ENCODE measurements at regions not wholly inside any gene's neighbourhood (a gene's known extent, or its start where the extent isn't known, plus 50 kb on each side); places are given as distances from the start of the nearest gene placed in this dataset.
A peak's percentile ranks its signal among the peaks of the same experiment; 100 is the strongest.

DNA sequence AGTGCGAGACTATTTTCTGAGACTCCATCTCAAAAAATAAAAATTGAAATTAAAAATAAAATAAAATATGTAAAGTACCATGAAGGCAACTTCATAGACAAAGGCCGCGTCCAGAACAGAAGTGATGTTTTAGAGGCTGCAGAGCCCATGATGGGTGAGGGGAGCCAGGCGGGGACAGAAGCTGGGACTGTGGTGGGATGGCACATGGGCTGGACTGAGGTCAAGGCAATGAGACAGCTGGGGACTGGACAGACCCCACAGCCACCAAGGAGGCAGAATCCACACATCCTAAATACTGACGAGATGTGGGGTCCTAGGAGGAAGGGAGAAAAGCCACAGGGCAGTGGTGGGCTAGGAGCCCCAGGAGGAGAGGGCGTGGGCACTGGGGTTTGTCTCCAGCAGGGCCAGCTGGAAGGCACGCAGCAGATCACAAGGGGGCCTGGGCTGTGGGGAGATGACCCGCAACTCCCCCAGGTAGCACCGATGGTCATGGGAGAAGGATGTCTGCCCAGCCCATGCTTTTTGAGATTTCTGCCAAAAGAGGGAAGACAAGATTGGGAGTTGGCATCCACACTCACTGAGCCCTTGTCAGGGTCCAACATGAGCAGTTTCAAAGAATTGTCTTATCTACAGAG, 74.3 kb downstream of the KCNF1 start:
- DNase-seq, result no peak

DNA sequence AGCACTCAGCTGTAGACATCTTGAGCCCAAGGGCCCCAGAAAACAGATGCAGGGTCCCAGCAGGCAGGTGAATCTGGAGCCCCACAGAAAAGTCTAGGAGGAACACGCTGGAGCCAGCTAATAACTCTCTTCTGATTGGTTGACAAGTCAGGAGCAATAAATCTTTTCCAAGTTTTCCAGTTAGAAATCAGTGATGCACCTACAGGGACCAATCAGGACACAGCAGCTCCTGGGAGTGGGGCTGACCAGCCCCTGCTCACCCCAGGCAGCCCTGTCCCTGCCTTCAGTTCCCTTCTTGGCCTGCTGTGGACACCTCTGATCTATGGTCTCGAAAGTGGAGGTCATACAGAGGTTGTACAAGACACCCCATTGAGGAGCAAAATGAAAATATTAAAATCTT, 75.7 kb downstream of the KCNF1 start:
- no peak for DNase-seq

DNA sequence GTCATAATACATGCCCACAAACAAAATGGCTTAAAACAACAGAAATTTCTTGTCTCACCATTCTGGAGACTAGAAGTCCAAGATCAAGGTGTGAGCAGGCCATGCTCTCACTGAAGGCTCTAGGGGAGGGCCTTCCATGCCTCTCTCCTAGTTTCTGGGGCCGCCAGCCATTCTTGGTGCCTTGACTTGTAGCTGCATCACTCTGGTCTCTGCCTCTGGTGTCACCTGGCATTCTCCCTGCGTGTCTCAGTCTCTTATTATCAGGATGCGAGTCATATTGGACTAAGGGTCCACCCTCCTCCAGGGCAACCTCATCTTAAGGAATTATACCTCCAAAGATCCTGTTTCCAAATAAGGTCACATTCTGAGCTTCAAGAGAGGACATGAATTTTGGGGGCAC, 76.1 kb downstream of the KCNF1 start:
- DNase-seq, result no peak

DNA sequence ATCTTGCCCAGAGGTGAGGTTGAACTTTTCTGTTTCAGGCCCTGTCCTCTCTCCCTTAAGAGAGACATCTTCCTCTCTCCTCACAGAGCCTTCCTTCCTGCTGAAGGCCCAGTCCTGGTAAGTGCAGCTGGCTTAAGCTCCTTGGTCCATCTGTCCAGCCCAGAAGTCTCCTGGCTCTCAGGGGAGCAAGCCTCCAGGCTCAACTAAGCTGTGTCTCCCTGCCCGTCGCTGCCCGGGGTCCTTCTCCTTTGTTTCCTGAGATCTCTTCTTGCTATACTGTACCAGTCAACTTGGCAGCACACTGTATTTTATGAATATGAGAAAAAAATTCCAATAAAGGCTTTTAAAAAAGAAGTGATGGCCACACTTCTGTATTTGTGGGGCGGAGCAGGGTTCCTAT, 77.4 kb downstream of the KCNF1 start:
- DNase-seq, result no peak

DNA sequence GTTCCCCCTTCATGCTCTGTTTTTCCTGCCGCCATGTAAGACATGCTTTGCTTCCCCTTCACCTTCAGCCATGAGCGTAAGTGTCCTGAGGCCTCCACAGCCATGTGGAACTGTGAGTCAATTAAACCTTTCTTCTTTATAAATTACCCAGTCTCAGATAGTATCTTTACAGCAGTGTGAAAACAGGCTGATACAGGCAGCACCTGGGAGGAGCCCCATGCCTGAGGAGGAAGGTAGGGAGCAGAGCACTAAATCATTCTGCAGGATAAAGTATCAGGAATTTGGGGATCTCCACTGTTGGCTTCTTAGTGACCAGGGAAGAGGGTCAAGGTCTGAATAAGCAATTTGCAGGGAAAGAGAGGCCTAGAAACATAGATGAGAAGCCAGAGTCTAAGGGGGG, 78.0 kb downstream of the KCNF1 start:
- no peak for DNase-seq

DNA sequence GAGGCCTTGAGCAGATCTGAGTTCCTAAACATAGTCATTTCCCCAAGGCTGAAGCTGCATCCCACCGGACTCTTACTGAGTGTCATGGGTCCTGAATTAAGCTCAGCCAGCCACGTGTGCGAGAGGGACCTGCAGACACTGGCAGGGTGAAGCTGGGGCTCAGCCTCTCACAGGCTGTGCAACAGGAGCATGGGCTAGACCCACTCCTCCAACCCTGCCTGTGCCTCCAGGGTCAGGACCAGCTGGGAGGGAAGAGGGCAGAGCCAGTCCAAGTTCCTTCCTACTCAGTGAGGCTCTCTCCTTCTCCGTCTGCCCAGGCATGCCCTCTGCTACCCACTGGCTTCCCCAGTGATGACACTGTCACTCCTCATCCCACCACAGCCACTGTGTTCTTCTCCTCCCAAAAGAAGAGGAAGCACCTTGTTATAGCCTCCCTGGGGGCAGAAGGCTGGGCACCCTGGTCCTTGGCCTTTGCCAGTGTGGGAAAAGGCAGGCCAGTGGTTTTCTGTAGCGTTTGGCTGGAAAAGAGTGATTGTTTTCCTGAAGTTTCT, 78.9 kb downstream of the KCNF1 start:
- no peak for DNase-seq

DNA sequence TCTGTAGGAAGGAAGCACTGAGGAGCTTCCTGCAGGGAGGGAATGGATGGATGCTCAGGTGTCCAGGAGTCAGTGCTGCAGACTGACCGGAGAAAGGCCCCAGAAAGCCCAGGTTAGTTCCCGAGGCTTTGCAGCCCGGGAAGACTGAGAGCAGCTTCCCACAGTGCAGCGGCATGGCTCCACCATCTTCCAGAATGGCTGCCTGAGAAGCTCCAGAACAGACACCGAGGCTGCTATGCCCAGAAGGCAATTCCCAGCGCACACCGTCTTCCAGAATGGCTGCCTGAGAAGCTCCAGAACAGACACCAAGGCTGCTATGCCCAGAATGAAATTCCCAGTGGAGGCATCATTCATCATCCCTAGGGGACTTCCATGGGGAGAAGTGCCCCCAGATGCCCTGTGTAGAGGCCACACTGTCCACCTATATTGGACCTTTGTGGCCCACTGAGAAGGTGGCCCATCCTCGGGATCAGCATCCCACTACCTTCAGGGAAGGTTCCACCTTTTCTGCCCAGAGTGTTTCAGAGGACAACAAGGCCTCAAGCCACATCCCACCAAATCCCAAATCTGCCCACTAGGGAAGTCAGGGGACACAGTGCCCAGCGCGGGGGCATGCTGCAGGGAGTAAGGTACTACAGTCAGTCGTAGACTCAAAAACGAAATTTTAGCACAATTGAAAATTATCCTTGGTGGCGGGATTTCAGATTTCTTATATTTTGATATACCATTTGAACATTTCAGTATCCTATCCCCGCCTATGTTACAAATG, 80.5 kb downstream of the KCNF1 start:
- DNase-seq, result no peak

DNA sequence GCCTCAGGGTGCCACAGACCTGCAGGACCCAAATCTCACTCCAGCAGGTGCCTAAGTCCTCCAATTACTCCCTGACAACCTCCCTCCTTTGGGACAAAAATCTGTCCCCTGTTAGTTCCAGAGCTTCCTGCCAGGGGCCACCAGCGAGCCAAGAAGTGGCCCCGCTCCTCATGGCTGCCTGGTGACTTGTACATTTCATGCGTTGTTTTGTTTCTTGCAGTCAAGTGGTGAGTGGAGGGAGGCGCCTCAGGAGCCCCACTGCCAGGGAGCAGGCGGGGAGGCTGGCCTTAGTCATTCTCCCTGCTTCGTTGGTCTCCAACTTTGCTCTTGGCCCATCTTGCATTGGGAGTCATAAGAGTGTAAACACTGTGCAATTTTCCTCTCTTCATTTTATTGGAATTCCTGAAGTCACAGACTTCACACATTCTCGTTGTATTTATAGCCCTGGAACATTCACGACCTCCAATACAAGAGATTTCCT, 81.3 kb downstream of the KCNF1 start:
- DNase-seq, result no peak

DNA sequence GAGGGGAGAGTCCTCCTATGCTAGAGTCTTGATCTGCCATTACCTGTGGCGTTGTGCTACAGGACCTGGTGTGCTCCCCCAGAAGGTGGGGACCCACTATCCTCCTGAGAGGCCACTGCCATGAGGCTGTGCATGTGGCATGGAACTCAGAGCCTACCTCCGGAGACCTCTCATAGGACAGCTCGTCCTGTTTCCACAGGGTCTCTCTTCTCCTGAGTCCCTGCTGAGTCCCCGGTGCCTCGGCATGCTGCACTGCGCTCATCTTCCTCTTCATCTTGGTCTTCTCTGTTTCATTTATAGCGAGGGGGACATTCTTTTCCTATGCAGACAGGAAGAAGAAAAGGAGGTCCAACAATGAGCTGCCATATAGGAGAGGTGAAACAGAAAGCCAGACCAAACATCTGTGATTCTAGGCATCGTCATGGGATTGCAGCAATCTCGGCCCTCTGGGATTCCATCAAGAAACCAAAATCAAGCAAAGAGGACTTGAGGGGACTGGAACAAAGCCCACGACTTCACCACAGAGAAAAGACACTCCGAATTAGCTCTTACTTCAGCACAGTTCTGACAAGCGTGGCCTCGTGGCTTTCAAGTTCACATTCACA, 83.7 kb downstream of the KCNF1 start:
- no peak for DNase-seq

DNA sequence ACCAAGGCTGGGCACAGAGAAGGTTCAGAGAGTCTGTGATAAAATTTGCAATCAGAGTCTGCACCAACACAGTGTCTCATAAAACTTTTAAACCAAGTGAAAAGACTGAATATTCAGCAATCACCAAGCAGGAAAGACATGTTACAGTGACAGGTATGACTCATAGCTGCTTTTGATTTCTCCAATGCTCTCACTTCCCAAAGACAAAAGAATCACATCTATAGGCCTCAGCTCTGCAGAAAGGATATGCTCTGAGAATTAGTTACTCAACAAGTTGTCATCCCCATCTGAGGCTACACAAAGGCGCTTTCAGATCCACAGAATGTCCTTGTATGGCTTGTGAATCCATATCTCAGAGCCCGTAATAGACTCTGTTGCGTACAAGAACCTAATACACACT, 92.5 kb downstream of the KCNF1 start:
- DNase-seq, result peak; percentile 5

DNA sequence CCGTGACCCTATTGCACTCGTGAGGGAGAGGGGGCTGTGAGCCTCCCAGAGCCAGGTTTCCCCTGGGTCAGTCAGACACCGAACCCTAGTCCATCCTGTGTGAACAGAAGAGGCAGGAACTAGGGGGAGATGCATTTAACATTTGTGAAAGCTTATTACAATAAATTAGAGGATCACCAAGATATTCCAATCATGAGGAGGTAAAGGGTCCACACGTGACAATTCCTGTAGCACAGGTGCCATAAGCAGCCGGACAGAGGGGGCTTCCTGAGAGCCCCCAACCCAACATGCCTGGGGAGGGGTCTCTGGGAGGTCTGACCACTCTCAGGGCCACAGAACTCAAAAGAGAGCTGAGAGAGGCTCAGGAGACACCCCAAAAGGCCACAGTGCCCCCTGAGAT, 93.3 kb downstream of the KCNF1 start:
- DNase-seq, result no peak

DNA sequence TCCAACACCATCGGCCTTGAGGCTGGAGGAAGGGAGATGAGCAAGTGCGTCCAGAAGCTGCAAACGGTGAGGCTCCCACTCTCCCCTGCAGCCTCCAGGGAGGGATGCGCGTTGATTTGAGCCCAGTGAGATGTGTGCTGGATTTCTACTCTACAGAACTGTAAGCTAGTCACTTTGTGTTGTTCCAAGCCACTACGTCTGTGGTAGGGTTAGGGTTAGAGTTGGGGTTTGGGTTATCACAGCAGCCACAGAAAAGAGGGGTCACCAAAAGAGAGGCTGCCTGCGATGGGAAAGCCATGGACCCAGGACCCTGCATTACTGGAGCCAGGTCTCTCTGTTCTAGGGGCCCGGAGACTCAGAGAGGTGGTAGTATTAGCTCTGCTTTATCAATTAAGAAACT, 94.5 kb downstream of the KCNF1 start:
- DNase-seq, result no peak

DNA sequence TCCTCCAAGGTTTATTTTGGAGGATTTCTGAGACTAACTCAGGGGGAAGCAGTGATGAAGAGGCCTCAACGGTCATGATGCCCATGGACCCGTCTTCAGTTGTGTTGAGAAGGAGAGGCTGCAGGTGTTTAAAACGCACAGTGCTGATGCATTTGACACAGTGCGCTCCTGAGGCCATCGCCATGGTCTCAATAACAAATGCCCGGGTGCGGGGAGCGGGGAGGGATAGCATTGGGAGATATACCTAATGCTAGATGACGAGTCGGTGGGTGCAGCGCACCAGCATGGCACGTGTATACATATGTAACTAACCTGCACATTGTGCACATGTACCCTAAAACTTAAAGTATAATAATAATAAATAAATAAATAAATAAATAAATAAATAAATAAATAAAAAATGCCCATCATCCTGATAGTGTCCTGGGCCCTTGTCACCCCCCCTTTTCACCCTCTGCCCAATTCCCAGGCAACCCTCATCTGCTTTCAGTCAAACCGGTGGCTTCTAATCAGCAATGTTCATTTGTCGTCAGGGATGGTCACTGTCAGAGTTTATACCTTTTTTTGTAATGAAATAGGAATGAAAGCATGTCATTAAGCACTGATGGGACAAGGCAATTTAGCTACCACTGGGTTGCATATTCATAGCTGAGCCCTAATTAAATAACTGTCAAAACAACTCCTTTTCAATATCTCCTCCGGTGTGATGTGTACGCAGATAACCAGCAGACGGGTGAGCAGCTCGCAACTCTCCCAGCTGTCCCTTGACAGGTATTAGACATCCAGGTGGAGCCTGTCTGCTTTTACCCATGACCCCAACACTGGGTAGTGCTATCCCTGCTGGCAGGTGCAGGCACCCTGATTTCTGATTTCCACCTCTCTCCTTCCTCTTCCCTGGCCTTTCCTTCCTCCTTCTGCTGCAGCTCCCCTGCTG, 95.9 kb downstream of the KCNF1 start:
- no peak for DNase-seq

DNA sequence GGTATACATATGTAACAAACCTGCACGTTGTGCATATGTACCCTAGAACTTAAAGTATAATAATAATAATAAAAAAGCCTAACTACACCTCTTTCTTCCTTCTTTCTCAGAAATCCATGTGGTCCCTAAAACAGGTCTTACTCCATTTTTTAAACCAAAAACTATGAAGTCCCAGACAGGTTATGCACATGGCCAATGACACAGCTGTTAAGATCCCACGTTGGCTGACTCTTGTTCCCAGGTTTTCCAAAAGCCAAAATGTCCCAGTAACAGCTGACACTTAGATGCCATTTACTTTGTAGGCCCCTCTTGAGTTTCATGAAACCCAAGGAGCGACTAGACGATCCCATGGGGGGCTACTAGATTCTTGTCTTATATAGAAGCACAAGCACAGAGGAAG, 97.0 kb downstream of the KCNF1 start:
- DNase-seq, result no peak

DNA sequence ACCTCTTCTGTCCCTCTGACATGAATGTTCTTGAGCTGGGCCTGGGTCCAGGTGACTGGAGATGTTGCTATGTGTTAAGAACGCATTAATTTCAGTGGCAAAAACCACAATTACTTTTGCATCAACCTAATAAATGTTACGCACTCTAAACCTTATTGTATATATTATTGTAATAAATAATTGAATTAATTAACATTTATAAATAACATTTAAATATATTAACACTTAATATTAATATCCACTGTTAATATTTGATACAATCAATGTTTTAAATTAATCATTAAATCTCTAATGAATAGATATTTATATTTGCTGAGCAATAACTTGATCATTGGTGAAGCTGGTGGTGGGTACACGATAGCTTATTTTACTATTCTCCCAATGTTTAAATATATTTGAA, 97.4 kb downstream of the KCNF1 start:
- DNase-seq, result no peak

DNA sequence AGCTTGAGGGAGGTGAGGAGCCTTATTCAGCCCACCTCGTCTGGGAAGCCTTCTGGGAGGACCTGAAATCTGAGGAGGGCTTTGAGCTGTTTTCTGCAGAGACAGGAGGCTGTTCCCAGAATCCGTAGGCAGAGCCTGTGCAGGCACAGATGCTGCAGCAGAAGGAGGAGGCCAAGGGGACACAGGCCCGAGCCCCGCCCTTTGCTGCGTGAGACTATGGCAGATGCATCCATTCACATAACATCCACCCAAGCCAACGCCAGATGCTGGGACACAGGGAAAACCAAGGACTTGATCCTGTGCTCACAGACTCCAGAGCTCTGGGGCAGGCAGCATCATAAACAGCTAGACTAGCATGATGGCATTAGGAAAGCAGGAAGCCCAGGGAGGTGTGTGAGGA, 98.2 kb downstream of the KCNF1 start:
- no peak for DNase-seq

DNA sequence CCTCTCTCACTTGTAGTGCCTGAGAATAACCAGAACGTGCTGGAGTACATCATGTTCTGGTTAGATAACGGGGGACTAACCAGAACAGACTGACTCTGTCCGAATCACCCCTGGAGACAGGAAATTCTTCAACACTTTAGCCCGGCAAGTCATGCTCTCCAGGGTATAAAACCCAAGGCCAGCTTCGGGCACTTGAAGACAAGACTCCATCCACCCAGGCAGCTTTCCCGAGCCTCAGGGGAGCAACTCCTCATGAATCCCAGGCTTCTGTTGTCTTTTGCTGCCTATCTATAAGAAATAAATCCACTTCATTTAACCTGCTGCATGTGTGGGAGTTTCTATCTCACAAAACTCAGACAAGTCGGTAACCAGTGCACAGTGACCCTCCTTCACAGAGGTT, 99.6 kb downstream of the KCNF1 start:
- DNase-seq, result no peak

DNA sequence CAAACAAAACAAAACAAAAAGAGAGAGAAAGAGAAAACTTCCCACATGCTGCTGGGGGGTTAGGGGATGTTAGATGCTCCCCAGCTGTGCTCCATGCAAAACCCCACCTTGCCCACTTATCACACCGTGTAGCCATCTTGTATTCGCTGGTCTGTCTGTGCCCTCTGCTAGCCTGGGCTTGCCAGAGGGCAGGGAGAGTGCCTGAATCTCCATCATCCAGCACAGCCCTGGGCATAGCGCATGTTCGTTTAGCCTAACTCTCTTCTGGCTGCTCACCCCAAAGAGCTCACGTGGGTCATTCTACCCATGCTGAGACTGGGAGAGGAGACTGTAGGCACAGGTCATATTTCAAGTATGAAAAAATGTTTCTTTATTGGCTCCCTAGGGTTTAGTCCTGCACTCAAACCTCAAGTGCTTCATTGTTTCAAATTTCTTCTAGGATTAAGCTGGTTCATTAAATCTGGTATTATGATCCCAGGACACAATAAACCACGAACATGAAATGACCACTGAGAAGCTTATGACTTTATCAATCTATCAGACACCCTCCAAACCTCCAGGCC, 100.5 kb downstream of the KCNF1 start:
- no peak for DNase-seq

DNA sequence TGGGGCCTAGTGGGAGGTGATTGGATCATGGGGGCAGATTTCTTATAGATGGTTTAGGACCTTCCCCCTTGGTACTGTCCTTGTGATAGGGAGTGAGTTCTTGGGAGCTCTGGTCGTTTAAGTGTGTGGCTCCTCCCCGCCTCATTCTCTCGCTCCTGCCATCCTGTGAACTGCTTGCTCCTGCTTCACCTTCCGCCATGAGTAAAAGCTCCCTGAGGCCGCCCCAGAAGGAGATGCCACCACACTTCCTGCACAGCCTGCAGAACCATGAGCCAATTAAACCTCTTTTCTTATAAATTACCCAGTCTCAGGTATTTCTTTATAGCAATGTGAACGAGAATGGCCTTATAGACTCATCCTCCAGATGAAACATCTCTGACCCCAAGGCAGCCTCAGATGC, 101.5 kb downstream of the KCNF1 start:
- no peak for DNase-seq

DNA sequence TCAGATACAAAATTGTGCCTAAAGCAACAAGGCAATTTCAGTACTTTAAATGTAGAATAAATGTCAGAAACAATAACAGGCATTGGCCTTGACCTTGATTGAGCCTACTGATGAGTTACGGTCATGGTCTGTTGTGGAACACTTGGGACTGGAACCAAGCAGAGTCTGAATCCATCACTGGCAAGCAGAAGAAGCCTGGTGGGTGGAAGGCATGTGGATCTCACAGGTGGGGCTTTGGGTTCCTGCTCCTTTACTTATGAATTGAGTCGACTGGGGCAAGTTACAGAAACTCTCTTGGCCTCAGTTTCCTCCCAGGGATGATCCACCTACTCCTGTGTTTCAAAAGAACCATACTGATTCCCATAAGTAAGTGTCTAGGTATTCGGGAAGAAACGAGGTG, 102.3 kb downstream of the KCNF1 start:
- DNase-seq, result no peak

DNA sequence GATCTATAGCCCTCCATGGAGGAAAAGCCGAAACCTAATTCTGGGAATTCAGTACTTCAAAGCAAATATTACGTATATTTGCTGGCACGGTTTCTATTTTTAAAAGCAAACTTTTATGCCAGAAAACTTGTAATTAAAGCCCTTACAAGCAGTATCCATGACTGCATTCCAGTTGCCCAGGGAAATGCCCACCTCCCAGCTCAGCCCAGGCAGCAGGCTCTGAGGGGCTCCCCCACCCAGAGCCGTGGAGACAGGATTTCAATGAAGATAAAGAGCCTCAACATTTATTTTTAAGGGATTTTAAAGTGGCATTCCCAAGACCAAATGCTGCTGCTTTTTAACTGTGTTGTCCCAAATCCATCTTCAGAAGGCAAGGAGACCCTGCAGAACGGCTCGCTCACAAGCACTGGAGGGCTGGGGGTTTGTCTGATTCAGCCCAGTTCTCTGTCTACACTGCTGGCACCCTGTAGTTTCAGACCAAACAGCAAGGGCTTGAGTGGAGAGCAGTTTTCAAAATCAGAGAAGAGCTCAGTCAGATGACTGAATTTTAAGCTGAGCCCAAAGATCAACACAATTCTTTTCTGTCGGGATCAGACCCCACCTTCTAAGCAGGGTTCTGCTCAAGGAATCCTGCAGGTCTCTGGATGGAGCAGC, 105.1 kb downstream of the KCNF1 start:
- DNase-seq, result no peak

DNA sequence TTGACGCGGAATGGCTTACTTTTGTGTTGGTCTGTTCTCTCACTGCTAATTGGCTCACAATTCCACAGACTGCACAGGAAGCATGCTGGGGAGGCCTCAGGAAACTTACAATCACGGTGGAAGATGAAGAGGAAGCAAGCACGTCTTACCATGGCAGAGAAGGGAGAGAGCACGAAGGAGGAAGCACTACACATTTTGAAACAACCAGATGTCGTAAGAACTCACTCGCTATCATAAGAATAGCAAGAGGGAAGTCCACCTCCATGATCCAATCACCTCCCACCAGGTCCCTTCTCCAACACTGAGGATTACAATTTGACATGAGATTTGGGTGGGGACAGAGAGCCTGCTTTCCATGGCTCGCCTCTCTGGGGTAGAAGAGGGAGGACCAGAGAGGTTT, 106.2 kb downstream of the KCNF1 start:
- DNase-seq, result no peak

Measured in amniotic stem cell (primary cell).